ENCODE measurements at regions not wholly inside any gene's neighbourhood (a gene's known extent, or its start where the extent isn't known, plus 50 kb on each side); places are given as distances from the start of the nearest gene placed in this dataset.

DNA sequence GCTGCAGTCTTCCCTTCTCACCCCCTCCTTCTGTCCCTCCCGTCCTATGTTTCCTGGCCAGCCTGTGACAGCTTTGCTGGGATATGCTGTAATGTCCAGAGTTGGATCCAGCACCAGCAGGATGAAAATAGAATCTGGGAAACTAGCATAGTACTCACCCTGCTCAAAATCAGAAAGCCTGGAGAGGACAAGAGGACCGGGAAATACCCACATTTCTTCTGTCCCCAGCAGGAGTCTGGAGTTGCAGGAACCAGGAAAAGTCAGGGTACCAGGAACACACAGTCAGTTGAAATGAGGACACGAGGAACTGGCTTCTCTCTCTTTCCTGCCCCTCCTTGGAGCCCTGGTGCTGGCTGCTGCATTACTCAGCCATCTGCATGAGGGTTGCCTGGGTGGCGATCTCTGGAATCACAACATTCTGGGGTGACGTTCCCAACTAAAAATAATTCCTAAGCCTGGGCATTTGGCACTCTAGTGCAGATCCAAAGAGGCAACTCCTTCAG, 59.6 kb upstream of the NFIL3 start:
- no peak for TF ChIP-seq POLR2A (IDR thresholded peaks at IDR 0.05)
- TF ChIP-seq, protein P1, sequence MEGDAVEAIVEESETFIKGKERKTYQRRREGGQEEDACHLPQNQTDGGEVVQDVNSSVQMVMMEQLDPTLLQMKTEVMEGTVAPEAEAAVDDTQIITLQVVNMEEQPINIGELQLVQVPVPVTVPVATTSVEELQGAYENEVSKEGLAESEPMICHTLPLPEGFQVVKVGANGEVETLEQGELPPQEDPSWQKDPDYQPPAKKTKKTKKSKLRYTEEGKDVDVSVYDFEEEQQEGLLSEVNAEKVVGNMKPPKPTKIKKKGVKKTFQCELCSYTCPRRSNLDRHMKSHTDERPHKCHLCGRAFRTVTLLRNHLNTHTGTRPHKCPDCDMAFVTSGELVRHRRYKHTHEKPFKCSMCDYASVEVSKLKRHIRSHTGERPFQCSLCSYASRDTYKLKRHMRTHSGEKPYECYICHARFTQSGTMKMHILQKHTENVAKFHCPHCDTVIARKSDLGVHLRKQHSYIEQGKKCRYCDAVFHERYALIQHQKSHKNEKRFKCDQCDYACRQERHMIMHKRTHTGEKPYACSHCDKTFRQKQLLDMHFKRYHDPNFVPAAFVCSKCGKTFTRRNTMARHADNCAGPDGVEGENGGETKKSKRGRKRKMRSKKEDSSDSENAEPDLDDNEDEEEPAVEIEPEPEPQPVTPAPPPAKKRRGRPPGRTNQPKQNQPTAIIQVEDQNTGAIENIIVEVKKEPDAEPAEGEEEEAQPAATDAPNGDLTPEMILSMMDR (IDR thresholded peaks at IDR 0.05), result no peak
